Left forelimb (tissue), 1 donor: ENCODE measurements at regions not wholly inside any gene's neighbourhood (a gene's known extent, or its start where the extent isn't known, plus 50 kb on each side); places are given as distances from the start of the nearest gene placed in this dataset.
"Not testable (repeated sequence)": the region's sequence is repeated elsewhere in the genome, so short reads cannot be mapped to it uniquely, and the experiment has no call there.

ENCODE experiments used
- DNase-seq: peaks from one replicate; pipeline ENCODE4 v3.0.0-alpha.2; 2018; ENCODE audit warnings: low spot score

GRCh38 chr20:30295967-30296366 is 961.5 kb upstream of the DEFB115 start:
- DNase-seq, result not testable (repeated sequence)

- not testable (repeated sequence) for DNase-seq
Measured at GRCh38 chr20:30297878-30298595, 959.4 kb upstream of the DEFB115 start.

GRCh38 chr20:30300220-30300642 is 957.2 kb upstream of the DEFB115 start:
- DNase-seq, result not testable (repeated sequence)

- not testable (repeated sequence) for DNase-seq
Measured at GRCh38 chr20:30302786-30303185, 954.7 kb upstream of the DEFB115 start.

GRCh38 chr20:30309938-30310337 is 947.5 kb upstream of the DEFB115 start:
- DNase-seq, result not testable (repeated sequence)

GRCh38 chr20:30310385-30310784 is 947.1 kb upstream of the DEFB115 start:
- DNase-seq, result not testable (repeated sequence)

GRCh38 chr20:30312220-30312619 is 945.2 kb upstream of the DEFB115 start:
- not testable (repeated sequence) for DNase-seq

GRCh38 chr20:30313660-30314059 is 943.8 kb upstream of the DEFB115 start:
- DNase-seq, result not testable (repeated sequence)

GRCh38 chr20:30316063-30316462 is 941.4 kb upstream of the DEFB115 start:
- DNase-seq, result not testable (repeated sequence)

- DNase-seq, result not testable (repeated sequence)
Measured at GRCh38 chr20:30316532-30317299, 940.7 kb upstream of the DEFB115 start.

- not testable (repeated sequence) for DNase-seq
Measured at GRCh38 chr20:30333744-30334143, 923.7 kb upstream of the DEFB115 start.

GRCh38 chr20:30337556-30337955 is 919.9 kb upstream of the DEFB115 start:
- not testable (repeated sequence) for DNase-seq

GRCh38 chr20:30348932-30349331 is 908.5 kb upstream of the DEFB115 start:
- not testable (repeated sequence) for DNase-seq

- DNase-seq, result not testable (repeated sequence)
Measured at GRCh38 chr20:30356854-30357467, 900.5 kb upstream of the DEFB115 start.

- not testable (repeated sequence) for DNase-seq
Measured at GRCh38 chr20:30361756-30362155, 895.7 kb upstream of the DEFB115 start.

- not testable (repeated sequence) for DNase-seq
Measured at GRCh38 chr20:30376430-30376766, 881.1 kb upstream of the DEFB115 start.

GRCh38 chr20:30376767-30377658 is 880.5 kb upstream of the DEFB115 start:
- DNase-seq, result peak; percentile 86

GRCh38 chr20:30378317-30378716 is 879.1 kb upstream of the DEFB115 start:
- not testable (repeated sequence) for DNase-seq

GRCh38 chr20:30378721-30379120 is 878.7 kb upstream of the DEFB115 start:
- not testable (repeated sequence) for DNase-seq

- DNase-seq, result not testable (repeated sequence)
Measured at GRCh38 chr20:30384841-30385240, 872.6 kb upstream of the DEFB115 start.

GRCh38 chr20:30386099-30386498 is 871.4 kb upstream of the DEFB115 start:
- not testable (repeated sequence) for DNase-seq

- DNase-seq, result not testable (repeated sequence)
Measured at GRCh38 chr20:30387823-30388222, 869.6 kb upstream of the DEFB115 start.
